Amygdala (tissue), 56 donors: ENCODE measurements at regions not wholly inside any gene's neighbourhood (a gene's known extent, or its start where the extent isn't known, plus 50 kb on each side); places are given as distances from the start of the nearest gene placed in this dataset.

Experiments used
- DNase-seq, 56 donors: peaks; one replicate each; lab custom pipeline; 2025; lab: John Stamatoyannopoulos, UW

GRCh38 chr1:39085174-39085573 lies 59.0 kb downstream of the NDUFS5 start:
- DNase-seq, result no peak

- no peak for DNase-seq
Observed at GRCh38 chr1:39086386-39086785, 60.2 kb downstream of the NDUFS5 start.

- DNase-seq, result peak in 6 of 56 donors; percentile 12 to 49 (median 24)
Observed at GRCh38 chr1:39086865-39087409, 60.8 kb downstream of the NDUFS5 start.

DNA sequence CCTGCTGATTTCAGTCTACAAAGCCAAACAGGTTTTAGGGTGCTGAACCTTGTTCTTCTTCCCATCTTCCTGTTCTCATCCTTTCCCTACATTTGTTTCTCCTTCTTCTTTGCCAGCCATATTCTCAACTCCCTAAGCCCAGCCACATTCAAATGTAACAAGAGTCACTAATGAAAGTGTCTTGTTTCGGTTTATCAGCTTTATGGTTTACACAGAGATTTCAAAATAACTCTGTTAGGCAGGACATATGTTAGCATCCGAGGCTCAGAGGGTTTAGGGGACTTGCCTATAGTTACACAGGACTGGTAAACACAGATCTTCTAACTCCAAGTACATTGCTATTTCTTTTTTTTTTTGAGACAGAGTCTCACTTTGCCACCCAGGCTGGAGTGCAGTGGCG lies 61.3 kb downstream of the NDUFS5 start:
- no peak for DNase-seq

DNA sequence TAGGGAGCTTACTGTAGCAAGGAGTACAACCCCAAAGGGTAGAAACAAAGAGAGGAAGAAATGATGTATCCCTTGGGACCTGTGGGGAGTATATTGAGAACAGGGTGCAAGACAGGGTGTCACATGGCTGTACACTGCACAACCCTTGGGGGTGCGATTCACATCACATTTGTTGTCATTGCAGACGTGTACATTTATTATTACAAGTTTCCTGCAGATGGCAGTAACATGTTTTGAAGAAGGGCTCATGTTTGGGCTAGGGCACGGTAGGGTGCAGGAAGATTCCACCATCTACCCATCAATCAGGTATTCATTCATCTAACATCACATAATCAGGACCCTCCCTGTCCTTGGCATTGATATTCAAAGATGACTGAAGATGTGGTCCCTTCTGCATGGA lies 62.5 kb downstream of the NDUFS5 start:
- DNase-seq, result no peak

DNA sequence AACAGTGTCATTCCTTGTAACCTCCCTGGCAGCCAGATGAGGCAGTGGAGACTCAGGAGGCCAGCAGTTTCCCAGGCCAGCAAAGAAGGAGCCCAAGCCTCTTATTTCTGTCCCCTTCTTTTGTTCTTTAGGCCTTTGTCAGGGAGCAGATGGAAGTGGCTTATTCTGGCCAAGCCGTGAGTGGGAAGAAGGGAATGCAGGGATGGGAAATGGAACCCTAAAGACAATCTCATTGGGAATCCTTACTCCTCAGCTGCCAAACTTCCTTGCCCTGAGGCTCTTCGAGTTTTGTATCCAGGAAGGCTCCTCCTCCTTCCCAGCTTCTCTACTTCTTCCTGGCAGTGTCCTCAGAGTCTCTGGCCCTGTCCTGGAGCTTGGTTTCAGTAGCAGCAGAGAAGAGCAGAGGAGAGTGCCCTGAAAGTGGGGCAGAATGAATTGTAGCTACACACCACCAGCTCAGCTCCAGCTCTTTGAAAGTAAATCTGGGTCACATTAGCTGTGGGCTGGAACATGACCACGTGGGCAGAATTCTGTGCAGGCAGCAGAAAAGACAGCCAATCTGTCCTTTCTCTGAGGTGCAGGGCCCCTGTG lies 63.9 kb downstream of the NDUFS5 start:
- peak in 33 of 56 donors; percentile 12 to 78 (median 53) for DNase-seq

DNA sequence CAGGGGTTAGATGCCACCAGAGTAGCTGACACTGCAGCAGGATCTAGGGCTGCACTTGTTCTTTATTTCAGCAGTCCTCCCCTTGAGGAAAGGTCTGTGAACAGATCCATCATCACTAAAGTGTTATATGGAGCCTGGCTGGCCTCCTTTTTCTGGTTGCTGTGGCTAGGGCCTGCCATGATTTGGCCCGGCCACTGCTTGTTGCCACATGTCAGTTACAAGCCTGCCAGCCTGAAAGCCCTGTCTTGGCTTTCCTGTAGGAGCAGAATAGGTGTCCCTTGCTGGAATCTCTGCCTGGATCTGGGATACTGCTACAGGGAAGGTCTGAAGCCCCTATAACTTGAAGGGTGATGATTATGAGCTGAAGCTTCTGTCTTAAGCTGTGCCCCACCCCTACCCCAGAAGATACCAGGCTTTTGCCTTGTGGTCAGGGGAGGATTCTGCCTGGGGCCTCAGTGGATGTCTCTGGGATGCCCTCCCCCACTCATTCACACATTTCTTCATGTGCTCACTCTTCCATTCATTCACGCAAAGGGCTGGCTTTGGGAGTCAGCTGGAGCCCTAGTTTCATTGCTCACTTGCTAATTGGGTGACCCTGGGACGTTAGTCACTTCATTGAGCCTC lies 64.7 kb downstream of the NDUFS5 start:
- DNase-seq, result no peak

GRCh38 chr1:39091845-39092645 lies 65.9 kb downstream of the NDUFS5 start:
- DNase-seq, result peak in 26 of 56 donors; percentile 10 to 78 (median 48)

GRCh38 chr1:39094685-39095084 lies 68.5 kb downstream of the NDUFS5 start:
- DNase-seq, result no peak

DNA sequence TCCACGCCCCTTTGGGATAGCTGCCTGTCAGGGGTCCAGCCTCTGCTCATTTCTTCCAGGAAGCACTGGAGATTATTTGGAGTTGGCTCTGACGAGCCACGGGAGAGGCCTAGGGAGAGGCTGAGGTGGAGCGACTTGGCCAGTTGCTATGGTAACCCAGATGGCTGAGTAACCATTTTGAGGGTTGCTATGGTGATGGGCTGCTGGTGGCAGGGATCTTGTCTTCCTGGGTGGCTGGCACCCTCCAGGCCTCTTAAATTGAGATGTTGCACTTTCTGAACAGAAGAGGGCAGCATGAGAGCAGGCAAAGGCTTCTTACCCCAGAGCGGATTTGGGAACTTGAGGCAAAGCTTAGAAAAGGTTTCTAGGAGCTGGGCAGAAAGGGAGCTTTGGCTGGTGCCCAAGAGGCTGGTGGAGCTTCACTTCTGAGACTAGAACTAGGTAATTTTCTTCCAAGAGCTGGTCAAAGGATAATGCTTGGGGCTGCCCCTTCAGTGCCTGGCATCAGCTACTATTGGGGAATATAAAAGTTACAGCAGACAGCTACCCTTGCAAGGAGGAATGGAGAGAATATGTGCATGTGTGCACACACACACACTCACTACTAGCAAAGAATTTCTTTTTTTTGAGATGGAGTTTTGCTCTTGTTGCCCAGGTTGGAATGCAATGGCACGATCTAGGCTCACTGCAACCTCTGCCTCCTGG lies 72.5 kb downstream of the NDUFS5 start:
- DNase-seq, result peak in 52 of 56 donors; percentile 19 to 93 (median 66)

GRCh38 chr1:39102537-39103327 lies 76.6 kb downstream of the NDUFS5 start:
- peak in 33 of 56 donors; percentile 10 to 80 (median 47) for DNase-seq

DNA sequence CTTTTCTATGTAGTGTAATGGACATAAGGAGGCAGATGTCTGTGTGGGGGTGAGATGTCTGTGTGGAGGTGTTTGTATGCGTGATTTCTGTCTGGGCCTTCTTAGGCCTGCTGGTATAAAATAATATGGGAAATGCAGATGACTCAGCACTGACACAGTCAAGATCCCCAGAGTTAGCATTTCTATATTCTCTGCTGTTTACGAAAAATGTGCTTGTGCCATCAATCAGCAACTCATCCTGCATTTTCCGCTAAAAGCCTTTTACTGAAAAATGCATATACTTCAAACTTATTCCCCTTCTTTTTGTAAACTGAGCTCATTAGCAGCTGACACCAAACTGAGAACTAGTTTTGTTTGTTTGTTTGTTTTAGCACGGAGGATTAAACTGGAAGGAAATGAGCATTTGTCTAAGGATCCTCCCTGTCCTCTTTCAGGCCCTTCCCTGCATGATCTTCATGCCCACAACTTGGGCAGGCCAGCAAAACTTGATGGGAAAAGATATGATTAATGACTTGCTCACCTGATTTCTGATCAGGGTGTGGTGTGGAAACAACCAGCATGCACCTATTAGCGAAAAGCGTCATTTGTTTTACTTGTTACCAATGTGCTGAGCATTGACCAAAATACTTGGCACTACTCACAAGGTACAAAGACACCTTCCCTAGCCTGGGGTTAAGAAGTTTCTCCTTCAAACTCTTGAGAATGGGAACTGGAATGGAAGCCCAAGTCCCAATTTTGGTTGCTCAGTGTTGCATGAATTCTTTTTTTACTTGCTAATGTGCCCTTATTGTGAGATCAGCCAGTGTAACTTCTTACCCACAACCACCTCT lies 77.4 kb downstream of the NDUFS5 start:
- peak in 1 of 56 donors; percentile 13 for DNase-seq

GRCh38 chr1:39104158-39105060 lies 78.3 kb downstream of the NDUFS5 start:
- peak in 11 of 56 donors; percentile 31 to 58 (median 48) for DNase-seq

DNA sequence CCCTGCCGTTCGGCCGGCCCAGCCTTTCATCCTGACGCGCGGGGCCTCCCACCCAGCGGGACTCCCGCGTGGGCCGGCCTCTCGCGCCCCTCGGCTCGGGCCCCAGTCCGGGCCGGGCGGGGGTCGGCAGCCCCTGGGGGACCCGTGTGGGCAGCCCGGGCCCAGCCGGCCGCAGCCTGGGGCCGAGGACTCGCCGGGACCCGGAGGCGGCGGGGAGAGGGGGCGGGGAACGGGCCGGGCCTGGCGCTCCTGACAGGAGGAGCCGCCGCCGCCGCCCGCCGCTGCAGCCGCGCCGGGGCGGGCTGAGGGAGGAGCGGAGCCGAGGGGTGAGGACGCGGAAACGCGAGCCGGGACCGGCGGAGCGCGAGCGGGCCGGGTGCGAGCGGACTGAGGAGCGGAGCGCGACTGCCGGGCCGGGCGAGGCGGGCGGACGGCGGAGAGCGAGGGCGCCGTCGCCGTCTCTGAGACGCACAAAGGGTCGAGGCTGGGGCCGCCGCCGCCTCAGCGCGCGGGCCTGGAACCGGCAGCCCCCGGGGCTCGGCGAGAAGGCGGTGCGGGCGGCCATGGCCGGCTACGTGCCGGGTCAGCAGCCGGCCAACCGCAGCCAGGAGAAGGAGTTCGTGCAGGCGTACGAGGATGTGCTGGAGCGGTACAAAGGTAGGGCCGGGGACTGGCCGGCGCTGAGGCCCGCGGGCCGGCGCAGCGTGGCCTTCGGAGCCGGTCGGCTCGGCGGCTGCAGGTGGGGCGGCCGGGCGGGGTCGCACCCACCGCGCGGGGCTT lies 79.1 kb downstream of the NDUFS5 start:
- DNase-seq, result peak in 24 of 56 donors; percentile 29 to 70 (median 50)

GRCh38 chr1:39105841-39106765 lies 80.0 kb downstream of the NDUFS5 start:
- peak in 16 of 56 donors; percentile 25 to 68 (median 40) for DNase-seq

DNA sequence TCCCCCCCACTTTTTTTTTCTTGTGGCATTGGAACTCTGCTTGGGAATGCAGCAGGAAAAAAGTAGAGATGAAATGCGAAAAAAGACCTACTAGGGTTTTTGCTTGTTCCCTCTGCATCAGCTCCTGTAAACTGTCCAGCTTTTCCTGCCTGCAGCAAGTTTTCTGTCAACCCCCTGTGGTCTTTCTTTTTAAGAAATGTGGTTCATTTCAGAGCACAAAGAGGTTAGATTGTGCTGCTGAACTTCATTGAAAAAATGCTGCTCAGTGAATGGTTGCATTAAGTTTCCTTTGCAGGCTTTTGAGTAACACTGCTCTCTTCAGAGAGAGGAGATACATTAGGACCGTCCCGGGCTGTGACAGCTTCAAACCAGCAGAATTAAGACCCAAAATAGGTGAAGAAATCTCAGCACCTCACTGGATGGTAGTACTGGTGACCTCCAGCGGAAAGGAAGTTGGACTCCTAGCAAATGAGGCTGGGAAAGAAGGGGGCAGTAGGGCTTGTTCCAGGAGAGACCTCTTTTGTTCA lies 80.7 kb downstream of the NDUFS5 start:
- DNase-seq, result peak in 1 of 56 donors; percentile 41
